IMR-90 (cell line): ENCODE measurements at regions not wholly inside any gene's neighbourhood (a gene's known extent, or its start where the extent isn't known, plus 50 kb on each side); places are given as distances from the start of the nearest gene placed in this dataset.

Experiments used
- BHLHE40 ChIP-seq: fragments of 150-350 bp; IDR thresholded peaks from 2 replicates; pipeline ENCODE4 v1.6.1; 2016; ENCODE audit warnings: mild to moderate bottlenecking, low read depth, low read length
- CEBPB ChIP-seq: IDR thresholded peaks from 2 replicates; pipeline ENCODE4 v1.6.1; 2012; ENCODE audit warnings: low read depth, low read length, improper control_type of control experiment
- MAFK ChIP-seq: IDR thresholded peaks from 2 replicates; pipeline ENCODE4 v1.6.1; 2012; ENCODE audit warnings: low read depth, low read length, improper control_type of control experiment
- MAZ ChIP-seq: IDR thresholded peaks from 2 replicates; pipeline ENCODE4 v1.6.1; 2012; ENCODE audit warnings: low read depth, mild to moderate bottlenecking, low read length, improper control_type of control experiment, moderate library complexity, borderline replicate concordance
- MXI1 ChIP-seq: IDR thresholded peaks from 2 replicates; pipeline ENCODE4 v1.6.1; 2012; ENCODE audit warnings: low read depth, mild to moderate bottlenecking, low read length, moderate library complexity, borderline replicate concordance
- POLR2A ChIP-seq: IDR thresholded peaks from 2 replicates; pipeline ENCODE4 v1.6.1; 2012; ENCODE audit warnings: mild to moderate bottlenecking, low read depth, low read length
- RAD21 ChIP-seq: IDR thresholded peaks from 2 replicates; pipeline ENCODE4 v1.6.1; 2012; ENCODE audit warnings: low read length, improper control_type of control experiment
- RFX5 ChIP-seq: IDR thresholded peaks from 2 replicates; pipeline ENCODE4 v1.8.0; 2012; ENCODE audit warnings: low read depth, mild to moderate bottlenecking, low read length, moderate library complexity
- SMC3 ChIP-seq: fragments of 150-350 bp; IDR thresholded peaks from 2 replicates; pipeline ENCODE4 v1.6.1; 2016; ENCODE audit warnings: low read depth, mild to moderate bottlenecking, antibody characterized with exemption, low read length, moderate library complexity
- TF ChIP-seq, protein P1 (sequence below): conservative IDR thresholded peaks from 2 replicates; pipeline ENCODE4 v1.5.1; 2012; ENCODE audit warnings: mild to moderate bottlenecking, low read depth, low read length, improper control_type of control experiment

DNA sequence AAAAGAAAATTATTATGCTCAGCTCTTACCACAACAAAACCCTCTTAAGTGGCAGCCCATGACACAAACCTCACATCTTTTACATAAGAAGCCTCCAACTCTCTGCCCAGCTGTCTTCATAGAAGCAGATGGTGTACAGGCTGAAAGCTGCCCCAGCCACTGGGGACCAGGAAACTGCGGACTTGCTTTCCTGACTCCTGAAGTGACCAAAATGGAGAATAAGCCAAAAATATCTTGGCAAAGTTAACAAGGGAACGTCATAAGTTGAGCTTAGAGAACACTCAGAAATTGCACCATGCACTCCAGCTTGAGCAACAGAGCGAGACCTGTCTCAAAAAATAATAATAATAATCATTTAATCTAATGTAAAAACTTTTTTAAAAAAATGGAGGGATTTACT, 160.3 kb upstream of the CDYL start:
- TF ChIP-seq, protein P1, sequence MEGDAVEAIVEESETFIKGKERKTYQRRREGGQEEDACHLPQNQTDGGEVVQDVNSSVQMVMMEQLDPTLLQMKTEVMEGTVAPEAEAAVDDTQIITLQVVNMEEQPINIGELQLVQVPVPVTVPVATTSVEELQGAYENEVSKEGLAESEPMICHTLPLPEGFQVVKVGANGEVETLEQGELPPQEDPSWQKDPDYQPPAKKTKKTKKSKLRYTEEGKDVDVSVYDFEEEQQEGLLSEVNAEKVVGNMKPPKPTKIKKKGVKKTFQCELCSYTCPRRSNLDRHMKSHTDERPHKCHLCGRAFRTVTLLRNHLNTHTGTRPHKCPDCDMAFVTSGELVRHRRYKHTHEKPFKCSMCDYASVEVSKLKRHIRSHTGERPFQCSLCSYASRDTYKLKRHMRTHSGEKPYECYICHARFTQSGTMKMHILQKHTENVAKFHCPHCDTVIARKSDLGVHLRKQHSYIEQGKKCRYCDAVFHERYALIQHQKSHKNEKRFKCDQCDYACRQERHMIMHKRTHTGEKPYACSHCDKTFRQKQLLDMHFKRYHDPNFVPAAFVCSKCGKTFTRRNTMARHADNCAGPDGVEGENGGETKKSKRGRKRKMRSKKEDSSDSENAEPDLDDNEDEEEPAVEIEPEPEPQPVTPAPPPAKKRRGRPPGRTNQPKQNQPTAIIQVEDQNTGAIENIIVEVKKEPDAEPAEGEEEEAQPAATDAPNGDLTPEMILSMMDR: no peak
- TF ChIP-seq POLR2A: no peak
- TF ChIP-seq RFX5: no peak
- no peak for TF ChIP-seq BHLHE40
- TF ChIP-seq MAFK: no peak
- TF ChIP-seq MXI1: no peak
- TF ChIP-seq RAD21: no peak
- no peak for TF ChIP-seq MAZ
- no peak for TF ChIP-seq SMC3
- TF ChIP-seq CEBPB: peak; percentile 33; the same call in 1 of the 2 replicates
